ENCODE measurements at regions not wholly inside any gene's neighbourhood (a gene's known extent, or its start where the extent isn't known, plus 50 kb on each side); places are given as distances from the start of the nearest gene placed in this dataset.

GRCh38 chrX:99010957-99011356 lies 1399.1 kb downstream of the PCDH19 start:
- no peak for DNase-seq (ENCODE audit: low spot score in 2 of 2)
- no peak overlapping the region for H3K4me3 ChIP-seq
- intact Hi-C loops (cut with DNase I) = no loop called here
- H3K36me3 ChIP-seq = no peaks in the 10 kb centered on the region
- H3K9me3 ChIP-seq = no peaks in the 10 kb centered on the region
- H3K27me3 ChIP-seq = no peaks in the 10 kb centered on the region
- TF ChIP-seq, protein P1, sequence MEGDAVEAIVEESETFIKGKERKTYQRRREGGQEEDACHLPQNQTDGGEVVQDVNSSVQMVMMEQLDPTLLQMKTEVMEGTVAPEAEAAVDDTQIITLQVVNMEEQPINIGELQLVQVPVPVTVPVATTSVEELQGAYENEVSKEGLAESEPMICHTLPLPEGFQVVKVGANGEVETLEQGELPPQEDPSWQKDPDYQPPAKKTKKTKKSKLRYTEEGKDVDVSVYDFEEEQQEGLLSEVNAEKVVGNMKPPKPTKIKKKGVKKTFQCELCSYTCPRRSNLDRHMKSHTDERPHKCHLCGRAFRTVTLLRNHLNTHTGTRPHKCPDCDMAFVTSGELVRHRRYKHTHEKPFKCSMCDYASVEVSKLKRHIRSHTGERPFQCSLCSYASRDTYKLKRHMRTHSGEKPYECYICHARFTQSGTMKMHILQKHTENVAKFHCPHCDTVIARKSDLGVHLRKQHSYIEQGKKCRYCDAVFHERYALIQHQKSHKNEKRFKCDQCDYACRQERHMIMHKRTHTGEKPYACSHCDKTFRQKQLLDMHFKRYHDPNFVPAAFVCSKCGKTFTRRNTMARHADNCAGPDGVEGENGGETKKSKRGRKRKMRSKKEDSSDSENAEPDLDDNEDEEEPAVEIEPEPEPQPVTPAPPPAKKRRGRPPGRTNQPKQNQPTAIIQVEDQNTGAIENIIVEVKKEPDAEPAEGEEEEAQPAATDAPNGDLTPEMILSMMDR (IDR thresholded peaks at IDR 0.05) = no peak
- H3K4me1 ChIP-seq = no peaks in the 10 kb centered on the region
- H3K27ac ChIP-seq = no peak overlapping the region

- TF ChIP-seq, protein P1 (IDR thresholded peaks at IDR 0.05) = no peak
- no peaks in the 10 kb centered on the region for H3K36me3 ChIP-seq
- no peak overlapping the region for H3K27ac ChIP-seq
- no peaks in the 10 kb centered on the region for H3K9me3 ChIP-seq
- intact Hi-C loops (cut with DNase I) = no loop called here
- no peak overlapping the region for H3K4me3 ChIP-seq
- H3K4me1 ChIP-seq = no peaks in the 10 kb centered on the region
- DNase-seq (ENCODE audit: low spot score in 2 of 2) = no peak
- H3K27me3 ChIP-seq = no peaks in the 10 kb centered on the region
Observed at GRCh38 chrX:99001286-99001685, 1408.8 kb downstream of the PCDH19 start.

DNA sequence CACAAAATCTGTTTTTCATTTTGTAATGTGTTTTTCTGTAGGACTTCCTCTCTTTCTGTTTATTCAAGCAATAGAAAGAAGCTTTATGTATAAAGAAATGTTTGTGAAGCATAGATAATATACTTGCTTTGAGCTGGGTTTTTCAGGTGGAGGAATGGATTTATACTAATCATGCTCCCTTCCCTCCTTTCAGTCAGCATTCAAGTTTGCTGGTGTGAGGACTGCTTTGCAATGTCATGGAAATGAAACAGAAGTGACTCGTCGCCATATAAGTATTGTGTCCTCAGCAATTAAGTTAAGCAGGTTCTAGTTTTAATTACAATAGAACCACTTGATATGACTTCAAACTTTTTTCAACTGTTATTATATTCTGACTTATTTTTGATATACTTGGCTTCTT lies 1447.1 kb downstream of the PCDH19 start:
- Histone ChIP-seq H3K9me3 (no peaks in the 10 kb centered on the region), H3K36me3 (no peaks in the 10 kb centered on the region), H3K27me3 (no peaks in the 10 kb centered on the region), H3K4me3 (no peak overlapping the region), H3K27ac (no peak overlapping the region), H3K4me1 (no peaks in the 10 kb centered on the region)
- DNase-seq (ENCODE audit: low spot score in 2 of 2) = no peak
- TF ChIP-seq, protein P1 (IDR thresholded peaks at IDR 0.05) = no peak
- intact Hi-C loops (cut with DNase I) = no loop called here

DNA sequence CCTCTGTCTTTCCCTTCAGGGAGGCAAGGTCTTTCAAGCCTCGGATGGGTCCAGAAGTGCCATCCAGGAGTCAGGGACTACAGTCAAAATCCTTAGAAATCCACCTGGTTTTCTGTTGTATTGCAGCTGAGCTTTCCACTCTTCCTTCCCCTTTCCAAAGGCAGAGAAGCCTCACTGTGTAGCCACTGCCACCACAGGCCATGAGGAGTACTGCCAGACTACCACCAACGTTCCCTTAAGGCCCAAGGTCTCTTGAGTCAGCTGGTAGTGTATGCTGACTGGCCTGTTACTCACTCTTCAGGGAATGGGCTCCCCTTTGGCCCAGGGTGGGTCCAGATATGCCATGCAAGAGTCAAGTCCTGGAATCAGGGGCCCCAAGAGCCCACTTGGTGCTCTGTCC lies 1454.1 kb downstream of the PCDH19 start:
- intact Hi-C loops (cut with DNase I) = no loop called here
- H3K27ac ChIP-seq = no peak overlapping the region
- no peaks in the 10 kb centered on the region for H3K27me3 ChIP-seq
- peaks cover 0 to 12% of the 10 kb centered on the region in 2 donors for H3K9me3 ChIP-seq
- no peak for DNase-seq (ENCODE audit: low spot score in 2 of 2)
- no peaks in the 10 kb centered on the region for H3K36me3 ChIP-seq
- TF ChIP-seq, protein P1 (IDR thresholded peaks at IDR 0.05) = no peak
- no peak overlapping the region for H3K4me3 ChIP-seq
- H3K4me1 ChIP-seq = no peaks in the 10 kb centered on the region

DNA sequence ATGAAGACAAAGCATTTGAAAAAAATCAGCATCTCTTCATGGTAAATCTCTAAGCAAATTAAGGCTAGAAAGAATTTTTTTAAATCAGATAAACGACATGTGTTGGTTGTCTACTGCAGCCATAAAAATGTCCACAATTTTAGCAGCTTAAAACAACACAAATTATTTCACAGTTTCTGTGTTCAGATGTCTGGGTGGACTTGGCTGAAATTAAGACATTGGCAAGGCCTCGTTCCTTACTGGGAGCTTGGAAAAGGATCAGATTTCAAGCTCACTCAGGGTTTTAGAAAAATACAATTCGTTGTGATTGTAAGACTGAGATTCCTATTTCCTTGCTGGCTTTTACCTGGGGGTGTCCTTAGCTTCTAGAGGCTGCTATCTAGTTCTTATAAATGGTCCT lies 1470.6 kb downstream of the PCDH19 start:
- Histone ChIP-seq H3K27me3 (no peaks in the 10 kb centered on the region), H3K27ac (no peak overlapping the region), H3K4me1 (no peaks in the 10 kb centered on the region), H3K4me3 (no peak overlapping the region), H3K36me3 (no peaks in the 10 kb centered on the region), H3K9me3 (no peaks in the 10 kb centered on the region)
- no peak for DNase-seq (ENCODE audit: low spot score in 2 of 2)
- TF ChIP-seq, protein P1 (IDR thresholded peaks at IDR 0.05) = no peak
- intact Hi-C loops (cut with DNase I) = no loop called here

GRCh38 chrX:98931216-98931615 lies 1478.9 kb downstream of the PCDH19 start:
- Histone ChIP-seq H3K4me1 (no peaks in the 10 kb centered on the region), H3K27ac (no peak overlapping the region), H3K36me3 (no peaks in the 10 kb centered on the region), H3K27me3 (no peaks in the 10 kb centered on the region), H3K9me3 (no peaks in the 10 kb centered on the region), H3K4me3 (no peak overlapping the region)
- intact Hi-C loops (cut with DNase I) = no loop called here
- TF ChIP-seq, protein P1 (IDR thresholded peaks at IDR 0.05) = no peak
- no peak for DNase-seq (ENCODE audit: low spot score in 2 of 2)

Measured in ascending aorta (tissue), 2 donors.